ENCODE measurements at regions not wholly inside any gene's neighbourhood (a gene's known extent, or its start where the extent isn't known, plus 50 kb on each side); places are given as distances from the start of the nearest gene placed in this dataset.

DNA sequence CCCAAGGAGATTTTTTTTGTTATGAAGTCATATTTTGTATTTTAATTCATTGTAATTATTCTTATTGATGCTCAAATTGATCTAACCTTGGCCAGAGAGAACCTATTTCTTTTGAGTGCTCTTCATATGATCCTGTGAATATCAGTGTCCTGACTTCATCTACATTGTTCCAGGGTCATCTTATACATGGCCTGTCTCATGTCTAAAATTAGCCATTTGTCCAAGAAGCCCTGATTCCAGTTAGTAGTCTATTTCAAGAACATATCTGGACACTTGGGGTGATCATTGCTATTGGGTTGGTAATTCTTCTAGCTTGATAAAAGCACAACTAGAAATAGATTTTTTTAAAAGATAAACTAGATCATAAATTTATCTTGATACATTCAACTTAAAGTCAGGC is 266.2 kb downstream of the SPRY1 start:
- no peak overlapping the region for H3K27ac ChIP-seq

DNA sequence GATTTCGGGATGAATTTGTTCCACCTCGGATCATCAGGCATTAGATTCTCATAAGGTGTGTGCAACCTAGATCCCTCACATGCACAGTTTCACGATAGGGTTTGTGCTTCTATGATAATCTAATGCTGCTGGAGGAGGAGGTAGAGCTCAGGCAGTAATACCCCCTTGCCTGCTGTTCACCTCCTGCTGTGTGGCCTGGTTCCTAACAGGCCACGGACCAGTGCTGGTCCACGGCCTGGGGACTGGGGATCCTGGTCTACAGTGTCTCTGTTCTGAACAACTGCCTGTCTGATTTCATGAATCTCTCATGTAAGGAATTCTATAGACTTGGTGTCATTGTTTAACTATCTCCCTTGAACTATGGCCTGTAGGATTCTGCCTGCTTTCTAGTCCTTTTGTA is 269.9 kb downstream of the SPRY1 start:
- H3K27ac ChIP-seq = no peak overlapping the region
- no peaks in the 10 kb centered on the region for H3K36me3 ChIP-seq
- no peaks in the 10 kb centered on the region for H3K27me3 ChIP-seq (ENCODE audit: insufficient read depth, low read depth, severe bottlenecking)
- H3K4me3 ChIP-seq (ENCODE audit: low read depth, low read length) = no peak overlapping the region
- TF ChIP-seq, protein P1, sequence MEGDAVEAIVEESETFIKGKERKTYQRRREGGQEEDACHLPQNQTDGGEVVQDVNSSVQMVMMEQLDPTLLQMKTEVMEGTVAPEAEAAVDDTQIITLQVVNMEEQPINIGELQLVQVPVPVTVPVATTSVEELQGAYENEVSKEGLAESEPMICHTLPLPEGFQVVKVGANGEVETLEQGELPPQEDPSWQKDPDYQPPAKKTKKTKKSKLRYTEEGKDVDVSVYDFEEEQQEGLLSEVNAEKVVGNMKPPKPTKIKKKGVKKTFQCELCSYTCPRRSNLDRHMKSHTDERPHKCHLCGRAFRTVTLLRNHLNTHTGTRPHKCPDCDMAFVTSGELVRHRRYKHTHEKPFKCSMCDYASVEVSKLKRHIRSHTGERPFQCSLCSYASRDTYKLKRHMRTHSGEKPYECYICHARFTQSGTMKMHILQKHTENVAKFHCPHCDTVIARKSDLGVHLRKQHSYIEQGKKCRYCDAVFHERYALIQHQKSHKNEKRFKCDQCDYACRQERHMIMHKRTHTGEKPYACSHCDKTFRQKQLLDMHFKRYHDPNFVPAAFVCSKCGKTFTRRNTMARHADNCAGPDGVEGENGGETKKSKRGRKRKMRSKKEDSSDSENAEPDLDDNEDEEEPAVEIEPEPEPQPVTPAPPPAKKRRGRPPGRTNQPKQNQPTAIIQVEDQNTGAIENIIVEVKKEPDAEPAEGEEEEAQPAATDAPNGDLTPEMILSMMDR (IDR thresholded peaks at IDR 0.05; ENCODE audit: low read depth, low read length) = no peak
- no peak for DNase-seq
- H3K9me3 ChIP-seq (ENCODE audit: severe bottlenecking) = no peaks in the 10 kb centered on the region

More for the DNA sequence above, 266.2 kb downstream of the SPRY1 start:
- TF ChIP-seq, protein P1 (IDR thresholded peaks at IDR 0.05; ENCODE audit: low read depth, low read length) = no peak
- H3K4me3 ChIP-seq (ENCODE audit: low read depth, low read length) = no peak overlapping the region
- H3K27me3 ChIP-seq (ENCODE audit: insufficient read depth, low read depth, severe bottlenecking) = no peaks in the 10 kb centered on the region
- DNase-seq = no peak
- no peaks in the 10 kb centered on the region for H3K36me3 ChIP-seq
- H3K9me3 ChIP-seq (ENCODE audit: severe bottlenecking) = no peaks in the 10 kb centered on the region

DNA sequence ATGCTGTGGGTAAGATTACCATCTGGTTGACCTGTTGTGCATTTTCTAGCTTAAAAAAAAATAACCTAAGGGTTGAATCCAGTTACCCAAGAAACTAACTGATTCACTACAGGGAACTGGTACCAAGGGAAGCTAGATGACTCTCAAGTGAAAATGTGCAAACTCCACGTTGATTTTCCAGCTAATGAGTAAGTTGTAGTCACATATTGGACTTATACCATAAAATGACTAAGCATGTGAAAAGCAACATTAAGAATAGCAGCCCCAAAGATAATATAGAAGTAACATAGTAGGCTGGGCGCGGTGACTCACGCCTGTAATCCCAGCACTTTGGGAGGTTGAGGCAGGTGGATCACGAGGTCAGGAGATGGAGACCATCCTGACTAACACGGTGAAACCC is 270.9 kb downstream of the SPRY1 start:
- Histone ChIP-seq H3K27ac (no peak overlapping the region), H3K4me3 (ENCODE audit: low read depth, low read length) (no peak overlapping the region), H3K36me3 (no peaks in the 10 kb centered on the region), H3K27me3 (ENCODE audit: insufficient read depth, low read depth, severe bottlenecking) (no peaks in the 10 kb centered on the region), H3K9me3 (ENCODE audit: severe bottlenecking) (no peaks in the 10 kb centered on the region)
- no peak for DNase-seq
- TF ChIP-seq, protein P1 (IDR thresholded peaks at IDR 0.05; ENCODE audit: low read depth, low read length) = no peak

DNA sequence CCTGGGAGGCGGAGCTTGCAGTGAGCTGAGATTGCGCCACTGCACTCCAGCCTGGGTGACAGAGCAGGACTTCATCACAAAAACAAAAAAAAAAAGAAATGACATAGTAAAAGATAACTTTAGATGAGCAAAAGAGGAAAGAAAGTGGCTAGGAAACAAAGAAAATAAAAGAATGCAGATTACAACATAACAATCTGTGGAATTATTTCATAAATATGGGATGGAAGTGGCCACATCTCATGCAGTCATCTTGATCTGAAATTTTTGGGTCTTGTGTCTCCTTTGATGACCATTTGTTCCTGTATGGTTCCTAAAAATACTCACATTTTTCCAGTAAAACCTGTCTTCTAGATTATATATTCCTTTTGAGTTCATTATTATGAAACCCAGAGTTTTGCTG is 271.4 kb downstream of the SPRY1 start:
- H3K9me3 ChIP-seq (ENCODE audit: severe bottlenecking) = no peaks in the 10 kb centered on the region
- no peaks in the 10 kb centered on the region for H3K36me3 ChIP-seq
- DNase-seq = no peak
- no peaks in the 10 kb centered on the region for H3K27me3 ChIP-seq (ENCODE audit: insufficient read depth, low read depth, severe bottlenecking)
- H3K4me3 ChIP-seq (ENCODE audit: low read depth, low read length) = no peak overlapping the region
- TF ChIP-seq, protein P1 (IDR thresholded peaks at IDR 0.05; ENCODE audit: low read depth, low read length) = no peak
- no peak overlapping the region for H3K27ac ChIP-seq

DNA sequence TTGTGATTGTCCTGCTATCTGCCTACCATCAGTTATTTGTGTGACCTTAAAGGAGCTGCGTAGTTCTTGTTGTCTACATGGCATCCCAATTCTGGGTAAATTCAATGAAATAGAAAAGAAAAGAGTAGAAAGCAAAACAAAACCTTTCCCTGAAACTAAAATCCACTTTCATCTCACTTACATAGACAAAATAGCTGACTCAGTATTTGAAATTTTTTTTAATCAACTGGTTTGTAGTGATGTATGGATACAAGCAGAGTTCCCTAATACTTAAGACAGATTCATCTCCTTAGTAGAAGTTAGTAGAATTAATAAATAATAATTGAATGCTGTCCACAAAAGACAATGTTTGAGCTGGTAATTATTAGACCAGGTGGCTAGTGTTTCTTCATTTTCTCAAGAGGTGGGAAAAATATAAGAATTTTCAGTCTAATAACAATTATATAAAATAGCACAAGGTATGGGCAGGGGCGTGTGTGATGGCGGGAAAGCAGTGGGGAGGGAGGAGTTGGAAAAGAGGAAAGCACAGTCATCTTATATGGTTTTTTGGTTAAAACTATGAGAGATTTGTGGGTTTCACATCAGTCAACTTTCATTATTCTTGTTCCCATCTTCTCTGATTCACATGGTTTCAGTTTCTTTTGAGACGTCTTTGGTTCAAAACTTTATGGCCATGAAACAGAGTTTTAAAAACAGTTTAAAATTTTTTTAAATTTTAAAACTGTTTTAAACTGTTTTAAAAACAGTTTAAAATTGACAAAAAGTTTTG is 275.2 kb downstream of the SPRY1 start:
- no peaks in the 10 kb centered on the region for H3K9me3 ChIP-seq (ENCODE audit: severe bottlenecking)
- no peaks in the 10 kb centered on the region for H3K27me3 ChIP-seq (ENCODE audit: insufficient read depth, low read depth, severe bottlenecking)
- no peak for DNase-seq
- TF ChIP-seq, protein P1 (IDR thresholded peaks at IDR 0.05; ENCODE audit: low read depth, low read length) = no peak
- no peak overlapping the region for H3K4me3 ChIP-seq (ENCODE audit: low read depth, low read length)
- H3K36me3 ChIP-seq = no peaks in the 10 kb centered on the region
- H3K27ac ChIP-seq = no peak overlapping the region

DNA sequence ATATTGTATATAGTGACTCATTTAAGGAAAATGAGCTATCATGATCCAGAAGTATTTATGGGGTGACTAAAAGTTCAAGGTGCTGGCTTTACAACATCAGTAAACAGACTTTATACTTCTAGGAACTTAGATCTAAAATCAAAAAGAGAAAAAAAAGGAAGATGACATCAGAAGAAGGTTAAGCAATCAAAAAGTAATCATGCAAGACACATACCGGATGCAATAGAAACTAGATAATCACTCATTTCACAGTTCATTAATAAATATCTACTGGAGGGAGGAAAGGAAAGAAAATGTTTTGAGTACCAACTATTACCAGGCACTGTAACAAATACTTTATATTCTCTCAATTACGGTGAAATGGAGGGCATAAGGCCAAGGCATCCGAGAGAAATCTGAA is 276.4 kb downstream of the SPRY1 start:
- no peaks in the 10 kb centered on the region for H3K27me3 ChIP-seq (ENCODE audit: insufficient read depth, low read depth, severe bottlenecking)
- H3K9me3 ChIP-seq (ENCODE audit: severe bottlenecking) = no peaks in the 10 kb centered on the region
- no peaks in the 10 kb centered on the region for H3K36me3 ChIP-seq
- TF ChIP-seq, protein P1 (IDR thresholded peaks at IDR 0.05; ENCODE audit: low read depth, low read length) = no peak
- no peak overlapping the region for H3K4me3 ChIP-seq (ENCODE audit: low read depth, low read length)
- DNase-seq = no peak
- H3K27ac ChIP-seq = no peak overlapping the region
